Ovary (tissue), 3 donors: ENCODE measurements at regions not wholly inside any gene's neighbourhood (a gene's known extent, or its start where the extent isn't known, plus 50 kb on each side); places are given as distances from the start of the nearest gene placed in this dataset.

Experiments
- CTCF ChIP-seq, 3 donors: fragments of 450-650 bp in 2 of 3; fragments of 200-600 bp in 1 of 3; IDR thresholded peaks; one replicate each; pipeline versions ENCODE4 v1.5.1 to v1.8.0; 2016 to 2022; ENCODE audit warnings: antibody characterized with exemption in 3 of 3, mild to moderate bottlenecking in 1 of 3
- POLR2A ChIP-seq: fragments of 450-650 bp; IDR thresholded peaks from one replicate; pipeline ENCODE4 v1.6.1; 2017; ENCODE audit warnings: antibody characterized with exemption, mild to moderate bottlenecking, moderate library complexity
- donor health status: DM: no; HTN: no; CAD: no.

GRCh38 chr15:98331676-98332075 is 316.7 kb upstream of the IGF1R start:
- no peak for TF ChIP-seq POLR2A
- no peak for TF ChIP-seq CTCF (IDR thresholded peaks at IDR 0.05)
